Stimulated activated CD4-positive, alpha-beta T cell treated with anti-CD3 and anti-CD28 coated beads, TNF-alpha, amount 100 ng/mL, for 4 hours (primary cell): ENCODE measurements at regions not wholly inside any gene's neighbourhood (a gene's known extent, or its start where the extent isn't known, plus 50 kb on each side); places are given as distances from the start of the nearest gene placed in this dataset.

Experiments used
- DNase-seq, 3 experiments: peaks; one replicate each; pipeline ENCODE4 v3.0.0-alpha.2; 2020; ENCODE audit warnings: low read depth in 3 of 3

DNA sequence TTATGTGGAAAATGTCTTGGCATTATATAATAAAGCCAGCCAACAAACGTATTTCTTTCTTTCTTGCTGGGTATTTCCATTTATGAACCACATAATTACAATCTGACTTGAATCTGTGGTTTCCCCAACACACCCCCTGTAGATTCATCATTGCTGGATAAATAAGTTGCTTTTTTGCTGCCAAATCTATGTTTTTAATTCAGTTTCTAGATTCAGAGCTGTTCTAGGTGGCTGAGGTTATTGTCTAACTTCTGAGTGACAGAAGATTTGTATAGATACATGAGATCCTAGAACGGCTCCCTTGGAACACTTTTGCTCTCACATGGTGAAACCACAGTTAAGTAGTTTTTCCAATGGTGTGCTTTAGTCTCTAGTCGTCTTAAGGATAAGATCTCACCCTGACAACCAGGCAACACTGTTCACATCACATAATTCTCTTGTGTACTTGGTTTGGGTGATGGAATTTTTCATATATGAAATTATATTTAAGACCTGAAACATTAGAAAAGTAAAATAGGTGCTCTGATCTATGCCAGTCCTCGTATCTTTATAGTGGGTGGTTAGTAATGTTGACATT lies 239.1 kb downstream of the KLF12 start:
- DNase-seq = no peak

DNA sequence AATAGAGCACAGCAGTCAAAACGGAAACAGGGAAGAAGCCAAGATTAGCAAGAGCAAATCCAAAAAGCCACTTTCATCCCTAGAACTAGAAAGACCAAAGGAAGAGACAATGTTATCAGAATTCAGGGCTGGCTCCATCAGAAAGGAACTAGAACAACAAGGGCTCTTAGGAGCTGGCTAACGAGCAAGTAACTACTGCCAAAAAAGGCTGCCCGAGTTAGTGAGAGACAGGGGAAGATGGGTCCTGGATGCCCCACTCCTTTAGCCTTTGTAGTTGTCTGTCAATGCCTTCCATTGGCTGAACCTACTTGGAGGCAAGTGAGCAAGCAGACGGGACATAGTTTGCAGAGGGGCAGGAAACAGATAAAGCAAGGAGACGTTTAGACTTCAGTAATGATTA lies 240.4 kb downstream of the KLF12 start:
- no peak for DNase-seq

DNA sequence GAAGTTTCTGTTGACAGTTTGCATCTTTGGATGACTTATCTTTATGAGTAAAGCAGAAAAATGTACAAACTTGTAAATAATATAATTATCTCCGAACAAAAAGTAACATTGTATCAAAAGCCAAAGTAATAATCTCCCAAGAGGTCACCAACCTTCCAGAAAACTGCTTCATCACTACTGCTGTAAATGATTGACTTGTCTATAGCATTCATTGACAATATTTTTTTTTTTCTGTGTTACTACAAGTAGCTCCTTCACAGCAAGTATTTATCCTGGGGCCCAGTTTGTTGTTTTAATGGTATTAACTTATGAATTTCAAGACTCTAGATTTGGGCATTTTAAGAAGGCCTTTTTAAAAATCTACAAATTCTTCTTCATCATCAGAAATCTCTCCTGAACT lies 242.4 kb downstream of the KLF12 start:
- no peak for DNase-seq

DNA sequence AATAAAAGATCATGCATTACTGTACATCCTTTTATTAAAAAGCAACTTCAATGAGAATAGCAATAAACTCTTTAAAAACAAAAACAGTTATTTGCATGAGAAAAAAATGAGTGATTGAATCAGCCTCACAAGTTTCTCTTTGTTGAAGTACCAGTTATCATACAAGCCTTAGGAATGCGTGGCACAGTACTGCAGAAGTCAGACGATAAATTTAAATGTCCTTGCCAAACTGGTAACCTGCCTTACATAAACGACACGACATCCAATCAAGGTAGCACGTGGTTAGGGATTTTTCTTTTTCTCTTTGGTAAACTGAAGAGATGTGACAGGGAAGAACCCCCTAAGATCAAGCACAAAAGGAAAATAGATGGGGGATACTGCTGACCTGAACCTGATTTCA lies 251.0 kb downstream of the KLF12 start:
- DNase-seq = no peak

DNA sequence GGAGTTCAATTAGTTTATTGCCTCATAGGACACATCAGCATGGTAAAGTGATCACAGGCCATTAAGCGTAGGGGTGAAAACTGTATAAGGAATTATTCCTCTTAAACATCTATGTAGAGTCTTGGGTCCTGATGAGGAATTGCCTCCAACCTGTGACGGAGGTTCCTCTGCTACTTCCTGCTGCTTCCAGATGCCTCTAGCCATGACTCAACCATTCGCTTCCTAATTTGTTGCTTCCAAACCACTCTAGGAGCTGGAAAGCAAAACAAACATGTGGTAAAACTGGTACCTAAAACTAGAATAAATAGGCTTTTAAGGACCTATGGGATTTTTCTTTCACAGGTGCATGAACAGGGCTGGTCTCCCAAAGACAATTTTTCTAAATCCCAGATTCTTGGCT lies 253.8 kb downstream of the KLF12 start:
- no peak for DNase-seq

DNA sequence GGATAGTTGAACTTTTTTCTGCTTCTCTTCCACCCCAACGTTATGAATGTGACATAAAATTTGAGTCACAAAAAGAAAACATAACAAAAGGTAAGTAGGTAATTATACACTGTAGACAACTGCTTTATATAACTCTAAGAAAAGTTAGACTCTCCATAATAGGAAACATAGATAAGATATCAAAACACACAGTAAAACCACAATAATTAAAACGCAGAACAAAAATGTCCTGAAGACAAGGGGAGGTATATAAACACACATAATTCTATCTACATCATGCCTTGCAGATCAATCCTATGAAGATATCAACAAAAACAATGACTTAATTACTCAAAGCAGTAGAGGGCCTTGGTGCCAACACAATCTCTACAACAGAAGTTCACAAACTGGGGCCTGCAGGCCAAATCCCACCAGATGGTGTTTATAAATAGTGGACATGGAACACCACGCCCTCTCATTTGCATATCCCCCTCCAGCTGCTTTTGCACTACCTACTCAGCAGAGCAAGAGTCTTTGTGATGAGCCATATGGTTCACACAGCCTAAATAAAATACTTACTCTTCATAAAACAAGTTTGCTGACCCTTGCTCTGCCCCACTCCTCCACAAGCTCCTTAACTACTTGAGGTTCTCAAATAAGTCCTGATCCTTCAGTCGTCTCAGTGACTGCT lies 254.7 kb downstream of the KLF12 start:
- DNase-seq = no peak

DNA sequence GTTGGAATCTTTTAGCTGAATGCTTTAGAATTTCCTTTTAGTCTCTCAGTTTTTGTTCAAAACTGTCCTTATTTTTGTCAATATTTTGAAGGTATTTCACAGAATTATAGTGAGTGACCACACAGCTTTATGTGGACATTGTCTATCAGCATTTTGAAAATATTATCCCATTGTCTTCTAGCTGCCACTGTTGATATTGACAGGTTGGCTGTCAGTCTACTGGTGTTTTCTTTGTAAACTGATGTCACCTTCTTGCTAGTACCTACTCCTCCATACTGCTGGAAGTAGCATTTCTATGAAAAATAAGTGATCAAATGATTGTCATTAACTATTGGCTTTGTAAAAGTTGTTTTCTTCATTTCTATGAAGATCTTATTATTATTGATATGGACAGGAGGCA lies 256.8 kb downstream of the KLF12 start:
- DNase-seq = no peak

DNA sequence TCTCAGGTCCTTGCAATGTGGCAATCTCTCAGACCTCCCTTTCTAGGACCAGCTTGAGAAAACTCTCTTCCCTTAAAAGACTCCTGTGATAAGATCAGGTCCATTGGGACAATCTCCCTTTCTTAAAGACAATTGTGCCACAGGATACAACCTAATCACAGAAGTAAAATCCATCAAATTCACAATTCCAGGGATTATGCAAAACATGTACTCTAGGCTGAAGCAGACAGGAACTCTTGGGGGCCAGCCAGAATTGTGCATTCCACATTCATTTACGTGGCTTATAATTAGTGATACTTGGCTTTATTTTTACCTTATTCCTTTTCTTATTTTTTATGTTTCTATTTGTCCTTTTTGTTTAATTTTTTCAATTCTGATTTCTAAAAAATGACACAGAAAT lies 257.9 kb downstream of the KLF12 start:
- no peak for DNase-seq

DNA sequence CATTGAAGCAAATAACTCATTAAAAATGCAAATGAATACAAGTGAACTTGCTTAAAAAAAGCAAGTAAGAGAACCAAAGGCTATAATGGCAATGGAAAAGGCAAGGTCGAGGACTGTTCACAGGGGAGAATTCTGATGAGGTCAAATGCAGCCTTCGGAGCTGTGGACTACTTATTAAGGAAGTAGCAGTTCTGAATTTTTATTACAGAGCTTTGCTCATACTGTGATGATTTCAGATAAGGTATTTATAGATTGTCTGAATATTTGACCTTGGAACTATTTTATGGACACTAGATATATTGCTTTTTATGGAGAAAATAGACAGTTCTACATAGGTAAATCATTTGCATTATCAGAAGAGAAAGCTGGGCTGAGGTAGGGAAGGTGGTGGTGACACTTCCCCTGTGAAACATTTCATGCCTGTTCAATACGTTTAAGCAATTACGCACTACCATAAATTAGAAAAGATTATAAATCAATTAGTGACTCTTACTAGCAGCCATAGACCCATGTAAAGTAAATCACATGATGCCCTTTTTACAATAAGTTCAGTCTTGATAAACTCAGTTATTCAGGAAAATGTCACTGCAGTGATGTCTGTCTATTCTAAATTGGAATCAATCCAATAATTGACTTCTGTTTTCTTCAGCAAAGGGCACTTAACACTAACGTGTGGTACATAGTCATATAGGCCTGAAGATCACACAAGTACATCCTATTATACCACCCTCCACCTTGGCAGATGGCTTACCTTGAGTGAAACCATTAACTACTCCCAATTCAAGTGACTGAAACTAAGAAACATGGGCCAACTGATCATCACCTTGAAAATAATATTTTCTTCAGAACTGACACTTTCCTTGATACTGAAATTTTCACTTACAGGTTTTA lies 260.0 kb downstream of the KLF12 start:
- DNase-seq = no peak

DNA sequence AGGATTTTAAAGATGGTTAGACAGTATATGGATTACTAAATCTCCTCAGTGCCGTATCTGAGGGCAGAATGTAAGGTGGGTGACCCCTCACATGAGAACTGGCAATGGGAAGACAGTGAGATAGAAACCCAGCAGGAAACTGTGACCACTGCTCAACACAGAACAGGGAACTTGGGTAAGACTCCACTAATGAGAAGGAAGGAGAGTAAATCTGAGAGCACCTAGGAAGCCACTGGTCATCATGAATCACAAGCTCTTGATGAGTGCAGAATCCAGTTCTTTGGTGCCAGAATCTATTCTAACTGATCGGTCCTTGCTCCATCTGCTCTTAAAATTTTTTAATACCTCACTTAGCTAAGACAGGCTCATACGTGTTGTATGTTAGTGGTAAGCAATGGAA lies 261.8 kb downstream of the KLF12 start:
- DNase-seq = no peak

DNA sequence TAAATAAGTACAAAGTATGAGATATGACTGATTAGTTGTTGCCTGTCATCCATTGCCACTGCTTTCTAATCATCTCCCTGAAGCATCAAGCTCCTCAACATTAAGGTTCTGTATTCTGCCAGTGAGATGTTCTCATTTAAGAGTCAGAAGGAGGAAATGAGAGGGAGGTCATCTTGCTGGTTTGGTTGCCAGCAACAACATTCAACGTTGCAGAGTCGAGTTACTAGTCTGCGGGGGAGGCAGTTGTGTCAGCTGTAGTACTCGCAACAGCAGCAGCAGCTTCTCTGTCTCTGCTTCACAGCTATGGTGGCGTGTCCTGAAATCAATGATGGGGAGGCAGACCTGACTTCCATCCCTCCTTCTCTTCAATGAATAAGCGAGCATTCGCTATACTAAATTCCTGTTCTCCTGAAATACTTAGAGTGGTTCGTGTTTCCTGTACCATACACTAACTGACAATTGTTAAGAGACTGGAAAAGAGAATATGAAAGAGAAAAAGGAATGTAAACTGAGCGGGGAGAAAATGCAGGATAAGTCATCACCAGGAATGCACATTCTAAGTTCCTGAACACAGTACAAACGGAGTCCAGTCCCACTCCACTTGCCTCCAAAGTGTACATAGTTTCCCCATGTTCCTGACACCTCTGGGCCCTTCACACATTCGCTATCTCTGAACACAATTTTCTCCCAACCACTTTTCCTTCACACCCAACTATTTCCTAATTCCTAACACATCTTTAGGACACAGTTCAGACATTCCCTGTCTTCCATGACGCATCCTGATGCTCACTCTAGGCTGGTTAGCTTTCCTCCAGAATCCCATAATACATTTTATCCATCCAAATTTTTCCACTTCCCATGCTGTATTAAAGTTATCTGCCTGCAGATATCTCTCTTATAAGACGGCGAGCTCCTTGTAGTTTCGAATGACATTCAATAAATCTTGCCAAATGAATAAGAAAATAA lies 263.0 kb downstream of the KLF12 start:
- DNase-seq = no peak

DNA sequence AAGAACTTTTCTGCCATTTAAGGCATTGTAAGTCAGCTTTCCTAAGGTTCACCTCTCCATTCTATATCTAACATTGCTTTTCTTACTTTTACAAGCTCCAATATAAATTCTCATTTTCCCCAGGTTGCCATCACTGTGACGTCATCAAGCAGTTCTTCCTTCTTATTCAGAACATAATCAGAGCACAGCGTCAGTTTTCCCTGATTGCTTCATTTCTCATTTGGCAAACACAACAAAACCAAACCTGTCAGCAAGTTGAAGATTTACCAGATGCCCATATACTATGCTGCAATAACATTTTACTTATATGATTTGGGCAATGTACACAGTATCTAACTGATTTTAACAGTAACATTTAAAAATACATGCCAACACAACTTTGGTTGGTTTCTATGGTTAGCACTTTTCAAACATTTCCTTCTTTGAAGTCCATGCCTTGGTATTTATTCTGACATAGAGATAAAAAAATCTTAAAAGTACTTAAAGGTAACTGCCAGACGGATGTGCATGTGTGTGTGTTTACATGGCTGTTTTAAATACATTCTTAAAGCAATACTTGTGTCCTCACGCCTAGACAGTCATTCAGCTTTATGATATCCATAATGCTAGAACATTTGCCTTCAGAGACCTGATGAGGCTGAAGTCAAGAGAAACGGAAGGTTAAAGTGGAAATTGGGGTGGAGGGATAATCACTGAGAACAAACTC lies 264.0 kb downstream of the KLF12 start:
- no peak for DNase-seq

DNA sequence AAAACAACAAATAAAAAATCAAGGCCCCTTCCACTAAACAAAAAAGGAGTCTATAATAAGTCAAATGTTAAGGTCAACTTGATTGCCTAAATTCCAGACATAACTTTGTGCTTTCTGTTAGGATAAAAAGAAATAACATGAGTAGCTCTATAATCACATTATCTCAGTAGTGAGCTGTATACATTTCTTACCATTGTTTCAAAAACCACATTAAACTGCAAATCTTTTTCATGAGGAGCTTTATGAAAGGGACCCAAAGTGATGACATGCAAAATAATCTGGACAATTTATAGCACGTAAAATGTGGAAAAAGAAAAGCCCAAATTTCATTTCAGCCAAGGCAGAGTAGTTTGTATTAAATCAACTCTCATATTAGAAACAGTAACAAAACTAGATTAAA lies 269.2 kb downstream of the KLF12 start:
- no peak for DNase-seq

DNA sequence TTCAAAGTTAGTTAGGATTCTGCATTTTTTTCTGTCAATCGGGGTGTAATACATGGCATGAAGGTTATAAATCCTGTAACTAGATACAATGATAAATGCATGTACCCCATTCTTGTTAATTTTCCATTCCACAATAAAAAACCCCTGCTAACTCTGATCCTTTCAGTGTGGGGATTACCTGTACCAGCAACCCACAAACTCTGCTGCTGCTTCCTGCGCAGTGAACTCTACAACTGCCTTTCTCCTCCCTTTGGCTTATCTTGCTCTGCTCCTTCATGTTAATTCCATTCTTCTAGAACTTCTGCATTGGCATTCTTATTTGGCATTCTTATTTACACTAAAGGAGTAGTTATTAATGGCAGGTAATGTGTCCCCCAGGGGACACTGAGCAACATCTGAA lies 273.1 kb downstream of the KLF12 start:
- no peak for DNase-seq

DNA sequence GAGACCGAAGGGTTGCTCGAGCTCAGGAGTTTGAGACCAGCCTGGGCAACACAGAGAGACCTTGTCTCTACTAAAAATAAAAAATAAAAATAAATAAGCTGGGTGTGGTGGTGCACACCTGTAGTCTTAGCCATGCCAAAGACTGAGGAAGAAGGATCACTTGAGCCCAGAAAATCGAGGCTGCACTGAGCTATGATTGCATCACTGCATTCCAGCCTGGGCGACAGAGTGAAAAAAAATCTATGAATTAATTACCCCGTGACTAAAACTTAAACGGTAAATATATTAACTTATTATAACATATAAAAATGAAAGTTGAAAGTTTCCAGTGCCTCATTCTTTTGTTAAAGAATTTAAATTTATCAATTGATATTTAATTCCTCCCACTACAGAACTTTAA lies 273.7 kb downstream of the KLF12 start:
- DNase-seq = no peak

DNA sequence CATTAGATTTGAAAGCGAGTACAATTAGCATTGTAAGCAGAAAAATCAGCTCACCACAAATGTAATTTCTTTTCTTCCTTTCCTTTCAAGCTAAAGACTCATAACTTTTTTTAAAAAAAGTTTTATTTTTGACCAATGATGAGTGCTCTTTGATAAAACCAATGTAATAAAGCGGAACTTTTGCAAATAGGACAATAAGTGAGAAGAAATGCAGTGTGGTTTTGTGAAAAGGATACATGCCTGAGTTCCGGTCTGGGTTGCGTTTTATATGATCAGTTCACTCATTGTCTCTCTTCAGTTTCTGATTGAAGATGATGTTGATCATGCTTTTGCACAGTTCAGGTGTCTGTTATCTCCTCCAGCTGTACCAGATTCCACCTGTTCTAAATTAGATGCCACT lies 274.4 kb downstream of the KLF12 start:
- DNase-seq = no peak

DNA sequence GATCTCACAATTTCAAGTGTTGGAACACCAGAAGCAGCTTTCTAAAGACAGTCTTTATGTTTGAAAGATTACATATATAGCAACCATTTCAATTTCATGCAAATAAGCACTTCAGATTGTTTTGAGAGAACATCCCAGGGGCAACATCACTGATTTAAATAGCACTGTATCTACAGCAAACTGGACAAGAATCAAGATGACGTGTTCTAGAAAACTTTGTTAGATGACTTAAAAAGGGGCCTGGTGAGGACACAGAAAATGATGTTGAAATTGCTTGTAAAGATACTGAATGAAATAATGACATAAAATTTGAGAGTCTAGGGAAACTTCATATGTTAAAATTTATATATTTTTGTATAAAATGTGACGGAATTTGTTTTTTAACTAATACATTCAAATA lies 277.1 kb downstream of the KLF12 start:
- DNase-seq = no peak

DNA sequence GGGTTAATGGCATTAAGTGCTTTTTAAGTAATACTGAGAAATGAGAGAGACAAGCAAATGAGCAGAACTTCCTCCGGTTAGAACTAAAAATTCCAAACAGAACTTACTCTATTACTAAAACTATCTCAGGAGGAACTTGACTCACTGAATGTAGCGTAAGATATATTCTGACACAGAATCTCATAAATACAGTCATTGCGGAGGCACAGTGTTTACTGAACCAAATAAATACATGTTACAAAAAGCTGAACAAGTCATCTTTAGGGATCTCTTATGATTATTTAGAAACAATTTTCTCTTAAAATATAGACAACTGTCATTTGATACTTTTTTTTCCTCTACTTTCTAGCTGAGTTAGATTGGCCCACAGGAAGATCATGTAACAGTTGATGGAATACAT lies 283.1 kb downstream of the KLF12 start:
- no peak for DNase-seq

DNA sequence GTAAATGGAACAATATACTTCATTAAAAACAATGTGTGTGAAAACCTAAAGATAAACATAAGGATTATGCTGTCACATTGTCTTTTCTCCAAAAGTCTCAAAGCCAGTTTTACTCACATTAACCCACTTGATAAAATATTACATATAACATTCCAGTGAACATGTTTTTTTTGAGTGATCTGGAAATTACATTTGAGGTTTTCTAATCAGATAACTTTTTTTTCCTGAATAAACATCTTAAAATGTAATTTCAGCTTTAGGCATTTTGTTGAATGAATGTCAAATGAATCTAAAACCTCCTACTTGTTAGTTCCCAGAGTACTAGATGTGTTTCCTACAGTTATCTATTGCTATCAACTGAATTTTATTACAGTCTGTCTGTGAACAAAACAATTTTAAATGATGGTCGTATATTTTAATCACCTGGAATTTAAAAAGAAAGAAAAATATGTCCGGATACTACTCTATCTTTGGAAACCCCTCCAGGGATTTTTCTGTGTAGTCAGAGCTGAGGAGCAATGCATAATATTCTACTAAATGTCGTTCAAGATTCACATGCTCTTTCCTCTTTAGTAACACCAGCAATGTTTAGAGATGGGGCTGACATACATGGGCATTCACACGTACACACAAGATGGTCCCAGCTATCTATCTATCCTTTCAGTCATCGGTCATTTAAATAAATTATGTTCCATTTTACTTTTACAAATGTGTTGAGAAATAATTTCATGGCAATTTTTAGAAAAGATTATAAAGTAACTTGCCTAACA lies 283.9 kb downstream of the KLF12 start:
- no peak for DNase-seq

DNA sequence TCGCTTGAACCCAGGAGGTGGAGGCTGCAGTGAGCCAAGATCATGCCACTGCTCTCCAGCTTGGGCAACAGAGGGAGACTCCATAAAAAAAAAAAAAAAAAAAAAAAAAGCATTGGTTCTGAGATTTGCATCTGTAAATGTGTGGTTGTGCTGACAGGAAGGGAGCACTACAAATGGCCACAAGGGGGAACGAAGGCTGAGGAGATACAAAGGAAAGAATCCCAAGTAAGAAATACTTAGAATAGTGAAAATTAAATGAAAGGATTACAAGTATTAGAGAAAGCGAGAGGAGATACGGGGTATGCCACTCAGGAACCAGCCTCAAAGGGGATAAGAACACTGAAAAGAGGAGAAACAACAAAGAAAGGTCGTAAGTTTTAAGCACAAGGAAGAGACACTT lies 284.9 kb downstream of the KLF12 start:
- no peak for DNase-seq

DNA sequence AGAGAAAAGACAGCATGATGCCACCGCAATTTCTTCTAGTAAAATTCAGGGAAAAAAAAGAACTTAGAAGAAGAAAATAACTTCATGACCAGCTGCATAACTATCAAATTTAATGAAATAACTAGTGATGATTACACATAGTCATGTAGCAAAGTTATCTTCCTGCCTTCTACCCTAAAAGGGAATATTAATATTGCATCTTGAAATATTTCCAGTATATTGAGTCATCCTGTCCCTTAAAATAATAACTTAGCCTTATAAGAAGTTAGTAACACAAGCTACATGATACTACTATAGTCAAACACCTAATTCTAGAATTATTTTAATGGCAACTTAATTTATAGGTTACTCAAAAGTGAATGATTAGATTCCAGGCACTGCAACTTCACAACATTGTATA lies 289.2 kb downstream of the KLF12 start:
- no peak for DNase-seq
